ENCODE measurements at regions not wholly inside any gene's neighbourhood (a gene's known extent, or its start where the extent isn't known, plus 50 kb on each side); places are given as distances from the start of the nearest gene placed in this dataset.

GRCh38 chr16:55184052-55184451, 140.0 kb upstream of the IRX6 start:
- no peak for DNase-seq

DNA sequence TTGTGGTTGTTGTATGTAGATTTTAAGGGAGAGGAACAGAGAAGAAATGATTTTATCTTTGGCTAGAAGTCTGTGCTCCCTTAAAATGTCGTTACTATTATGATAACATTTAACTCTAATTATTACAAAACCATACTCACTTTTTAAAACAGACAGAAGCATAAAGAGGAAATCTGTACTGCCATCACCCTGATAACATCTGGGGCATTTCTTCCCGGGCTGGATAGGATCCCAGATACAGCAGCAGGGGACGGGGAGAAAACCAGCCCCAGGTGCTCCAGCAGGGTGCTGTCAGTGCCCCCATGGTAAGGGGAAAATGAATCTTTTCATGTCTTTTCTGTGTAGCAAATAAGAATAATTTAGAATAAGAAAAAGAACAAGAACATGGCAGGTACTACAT, 139.4 kb upstream of the IRX6 start:
- no peak for DNase-seq

GRCh38 chr16:55189224-55189623, 134.8 kb upstream of the IRX6 start:
- DNase-seq, result no peak

DNA sequence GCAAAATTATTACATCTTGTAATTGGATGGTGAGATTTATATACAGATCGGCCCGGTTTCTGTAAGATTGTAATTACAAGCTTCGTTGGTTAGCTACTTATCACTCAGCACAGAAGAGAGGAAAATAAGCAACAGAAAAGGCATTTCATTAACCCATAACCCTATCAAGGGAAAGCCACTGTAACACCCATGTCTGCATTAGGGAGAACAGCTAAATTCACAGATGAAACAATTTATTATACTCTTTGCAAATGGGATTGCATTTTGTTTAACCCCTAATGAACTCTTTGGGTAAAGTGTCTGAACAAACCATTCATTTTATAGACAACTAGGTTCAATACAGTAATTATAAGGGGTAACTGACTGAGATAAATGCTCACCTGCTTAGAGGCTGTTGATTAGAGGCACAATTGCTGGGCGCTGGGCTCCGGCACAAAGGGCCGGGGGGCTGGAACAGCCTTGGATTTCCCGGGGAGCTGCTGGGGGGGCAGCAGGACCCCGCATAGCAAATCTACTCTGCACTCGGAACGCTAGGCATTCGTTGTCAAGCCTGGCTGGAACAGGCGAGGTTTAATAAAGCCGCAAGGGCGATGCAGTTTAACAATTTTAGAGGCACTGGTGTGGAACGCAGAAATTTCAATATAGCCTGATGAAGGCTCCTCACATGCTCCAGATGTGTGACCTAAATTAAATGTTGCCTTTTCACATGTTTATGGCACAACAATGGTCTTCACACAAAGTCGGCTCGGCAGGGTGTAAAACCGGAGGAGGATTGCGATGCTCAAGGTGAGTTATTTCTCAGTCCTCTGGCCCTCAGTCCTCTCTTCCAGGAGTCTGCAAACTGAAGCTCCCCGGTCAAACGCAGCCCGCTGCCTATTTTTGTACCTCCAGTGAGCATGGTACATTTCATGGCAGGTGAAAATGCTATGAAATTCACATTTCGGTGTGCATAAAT, 134.0 kb upstream of the IRX6 start:
- DNase-seq, result peak; percentile 35

DNA sequence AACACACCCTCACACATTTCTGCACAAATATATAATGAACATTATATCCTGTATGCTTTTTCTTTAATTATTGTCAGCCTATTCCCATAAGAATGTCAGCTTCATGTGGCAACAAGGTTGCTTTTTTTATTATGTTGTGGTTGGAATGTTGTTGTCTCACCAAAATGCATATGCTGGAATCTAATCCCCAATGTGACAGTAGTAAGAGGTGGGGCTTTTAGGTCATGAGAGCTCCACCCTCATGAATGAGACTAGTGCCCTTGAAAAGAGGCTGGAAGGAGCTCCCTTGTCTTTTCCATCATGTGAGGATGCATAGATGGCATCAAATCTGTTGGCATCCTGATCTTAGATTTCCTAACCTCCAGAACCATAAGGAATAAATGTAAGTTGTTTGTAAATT, 131.3 kb upstream of the IRX6 start:
- no peak for DNase-seq

DNA sequence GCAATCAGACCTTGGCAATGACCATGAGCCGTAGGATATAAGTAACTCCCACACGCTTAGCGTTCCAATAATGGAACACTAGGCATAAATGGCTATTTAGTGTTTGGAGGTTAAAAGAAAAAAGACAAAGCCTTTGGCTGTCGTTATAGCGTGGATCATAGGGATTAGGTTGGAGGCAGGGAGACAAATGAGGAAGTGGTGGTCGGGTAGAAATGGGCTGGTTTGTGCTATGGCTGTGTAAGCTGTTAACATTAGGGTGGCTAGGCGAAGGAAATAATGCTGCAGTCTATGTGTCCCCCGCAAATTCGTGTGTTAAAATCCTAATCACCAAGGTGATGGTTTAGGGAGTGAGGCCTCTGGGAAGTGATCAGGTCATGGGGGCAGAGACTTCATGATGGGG, 120.4 kb upstream of the IRX6 start:
- DNase-seq, result no peak

DNA sequence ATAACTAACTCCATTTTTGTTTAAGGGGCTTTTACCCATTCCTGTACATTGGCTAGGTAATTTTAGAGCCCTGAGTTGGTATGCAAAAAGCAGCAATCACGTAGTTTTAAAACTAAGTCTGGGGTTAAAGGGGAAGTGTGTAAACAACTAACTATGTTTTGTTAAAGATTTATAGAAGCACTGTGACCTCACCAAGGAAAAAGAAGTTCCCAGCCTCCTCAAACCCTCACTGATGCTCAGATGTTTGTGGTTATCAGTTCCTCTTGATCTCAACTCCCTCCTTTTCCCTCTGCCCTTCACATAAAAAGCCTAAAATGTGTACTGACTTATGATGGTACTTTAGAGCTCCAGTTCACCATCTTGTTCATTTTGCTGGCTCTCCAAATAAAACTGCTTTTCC, 119.9 kb upstream of the IRX6 start:
- DNase-seq, result no peak

GRCh38 chr16:55204923-55205322, 119.1 kb upstream of the IRX6 start:
- DNase-seq, result no peak

DNA sequence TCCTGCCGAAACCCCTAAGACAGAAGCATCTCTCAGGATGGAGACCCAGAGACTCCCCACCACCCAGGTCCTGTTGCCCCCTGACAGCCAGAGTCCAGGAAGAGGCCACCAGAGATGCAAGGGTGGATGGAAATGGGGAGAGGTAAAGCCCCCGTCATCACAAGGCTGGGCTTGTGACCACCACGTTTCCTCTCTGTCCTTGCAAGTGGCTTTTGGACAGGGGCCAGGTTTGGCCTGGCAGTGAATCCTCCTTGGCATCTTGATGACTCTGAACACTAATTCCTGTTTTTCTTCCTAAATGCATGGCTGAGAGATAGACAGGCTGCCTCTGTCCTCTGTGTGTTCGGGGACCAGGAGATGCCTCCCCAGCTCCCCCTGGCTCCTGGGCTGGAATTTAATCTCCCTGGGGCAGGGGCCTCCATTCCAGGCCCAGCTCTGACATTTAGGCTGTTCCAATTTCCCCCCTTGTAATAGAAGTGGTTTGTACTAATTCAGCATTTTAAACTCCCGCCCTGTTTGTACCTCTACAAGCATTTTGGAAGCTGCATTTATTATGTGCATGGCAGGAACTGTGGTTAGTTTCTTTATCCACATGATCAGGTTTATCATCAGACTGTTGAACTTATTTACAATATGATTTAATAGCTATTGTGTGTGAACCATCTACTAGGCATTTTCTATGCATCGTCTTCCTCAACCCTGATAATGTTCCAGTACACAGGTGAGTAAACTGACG, 116.1 kb upstream of the IRX6 start:
- no peak for DNase-seq

DNA sequence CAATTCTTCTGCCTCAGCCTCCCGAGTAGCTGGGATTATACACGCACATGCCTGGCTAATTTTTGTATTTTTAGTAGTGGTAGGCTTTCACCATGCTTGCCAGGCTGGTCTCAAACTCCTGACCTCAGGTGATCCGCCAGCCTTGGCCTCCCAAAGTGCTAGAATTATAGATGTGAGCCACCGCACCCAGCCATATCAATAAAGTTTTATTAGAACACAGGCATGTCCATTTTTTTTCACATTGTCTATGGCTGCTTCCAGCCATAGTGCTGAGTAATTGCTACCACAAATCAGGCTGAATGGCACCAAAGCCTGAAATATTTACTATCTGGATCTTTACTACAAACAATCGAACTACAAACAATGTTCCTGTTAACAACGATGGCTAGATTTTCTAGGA, 114.4 kb upstream of the IRX6 start:
- DNase-seq, result no peak

DNA sequence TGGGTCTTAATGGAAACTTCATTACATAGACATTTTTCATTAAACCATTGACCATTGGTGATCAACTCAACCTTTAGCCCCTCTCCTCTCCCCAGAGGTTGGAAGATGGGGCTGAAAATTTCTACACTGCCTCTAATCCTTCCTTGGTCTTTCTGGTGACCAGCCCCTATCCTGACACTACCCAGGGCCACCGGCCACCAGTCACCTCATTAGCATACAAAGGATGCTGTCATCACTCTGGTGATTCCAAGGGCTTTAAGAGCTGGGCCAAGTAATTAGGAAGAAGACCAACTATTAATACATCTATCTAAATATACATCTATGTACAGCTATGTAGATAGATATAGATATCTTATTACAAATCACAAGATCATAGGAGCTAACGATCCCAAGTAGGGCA, 111.2 kb upstream of the IRX6 start:
- DNase-seq, result no peak

DNA sequence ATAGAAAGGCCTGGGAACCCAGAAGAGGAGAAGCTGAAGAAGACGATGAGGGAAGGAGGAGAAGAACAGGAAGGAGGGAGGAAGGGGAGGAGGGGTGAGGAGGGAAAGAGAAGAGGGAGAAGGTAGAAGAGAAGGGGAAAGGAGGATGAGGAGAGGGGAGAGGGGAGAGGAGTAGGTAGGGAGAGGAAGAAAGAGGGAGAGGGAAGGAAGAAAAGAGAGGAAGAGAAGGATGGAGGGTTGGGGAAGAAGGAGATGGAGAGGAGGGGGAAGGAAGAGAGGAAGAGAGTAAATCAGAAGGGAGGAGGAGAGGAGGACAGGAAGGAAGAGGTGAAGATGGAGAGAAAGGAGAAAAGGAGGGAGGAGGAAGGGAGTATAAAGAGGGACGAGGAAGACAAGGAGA, 109.6 kb upstream of the IRX6 start:
- no peak for DNase-seq

DNA sequence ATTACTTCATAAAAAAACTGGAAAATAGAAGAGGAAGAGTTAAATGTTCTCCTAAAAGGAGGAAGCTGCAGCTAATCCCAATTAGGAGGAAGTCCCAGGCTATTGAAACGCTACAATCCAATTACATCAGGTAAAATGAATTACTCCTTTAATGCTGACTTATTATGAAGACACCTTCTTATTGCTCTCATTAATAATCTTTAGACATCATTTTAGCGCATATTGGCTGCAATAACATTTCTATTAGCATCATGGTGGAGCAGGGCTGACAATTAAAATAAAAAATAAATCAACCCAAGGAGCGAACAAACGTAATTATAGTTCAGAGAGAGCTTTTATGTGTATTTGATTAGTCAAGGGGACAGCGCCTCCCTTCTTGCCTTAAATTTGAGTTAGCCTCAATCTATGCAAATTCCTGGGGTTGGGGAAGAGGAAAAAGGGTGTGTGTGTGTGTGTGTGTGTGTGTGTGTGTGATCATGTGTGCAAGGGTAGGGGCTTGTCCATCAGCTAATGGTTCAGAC, 109.0 kb upstream of the IRX6 start:
- no peak for DNase-seq

- DNase-seq, result no peak
These were observed 106.6 kb upstream of the IRX6 start for GRCh38 chr16:55217392-55217791.

DNA sequence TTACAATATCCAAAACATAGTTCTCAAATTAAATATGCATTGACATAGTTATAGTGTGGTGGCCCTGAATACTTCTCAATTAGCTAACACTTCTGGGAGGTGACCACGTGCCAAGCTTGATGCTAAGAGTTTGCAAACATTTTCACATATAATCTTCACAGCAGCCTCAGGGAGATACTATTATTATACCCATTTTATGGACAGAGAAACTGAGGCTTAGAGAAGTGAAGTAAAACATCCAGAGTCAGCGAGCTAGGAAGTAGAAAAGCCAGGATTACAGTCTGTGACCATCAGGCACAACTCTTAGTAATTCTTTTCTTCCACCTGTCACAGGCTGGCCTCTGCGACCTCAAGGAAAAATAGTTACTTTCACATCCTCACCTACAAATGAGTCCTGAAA, 102.2 kb upstream of the IRX6 start:
- DNase-seq, result no peak

DNA sequence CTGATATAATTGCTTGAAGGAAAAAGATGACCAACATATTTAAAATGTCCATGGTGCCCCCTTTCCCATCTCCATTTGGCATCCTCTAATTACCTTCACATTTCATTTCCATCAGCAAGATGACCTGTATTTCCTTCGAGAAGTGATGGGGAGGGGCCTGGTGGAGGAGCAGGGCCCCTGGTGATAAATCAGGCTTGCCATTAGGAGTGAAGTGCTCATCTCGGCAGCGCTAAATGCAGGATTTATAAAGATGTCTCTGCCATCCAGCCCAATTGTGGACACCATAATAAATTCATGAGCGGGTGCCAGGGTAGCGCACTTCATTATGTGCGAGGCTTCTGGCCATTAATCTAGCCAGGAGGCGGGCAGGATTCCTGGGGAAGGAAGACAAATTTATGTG, 101.5 kb upstream of the IRX6 start:
- DNase-seq, result no peak

DNA sequence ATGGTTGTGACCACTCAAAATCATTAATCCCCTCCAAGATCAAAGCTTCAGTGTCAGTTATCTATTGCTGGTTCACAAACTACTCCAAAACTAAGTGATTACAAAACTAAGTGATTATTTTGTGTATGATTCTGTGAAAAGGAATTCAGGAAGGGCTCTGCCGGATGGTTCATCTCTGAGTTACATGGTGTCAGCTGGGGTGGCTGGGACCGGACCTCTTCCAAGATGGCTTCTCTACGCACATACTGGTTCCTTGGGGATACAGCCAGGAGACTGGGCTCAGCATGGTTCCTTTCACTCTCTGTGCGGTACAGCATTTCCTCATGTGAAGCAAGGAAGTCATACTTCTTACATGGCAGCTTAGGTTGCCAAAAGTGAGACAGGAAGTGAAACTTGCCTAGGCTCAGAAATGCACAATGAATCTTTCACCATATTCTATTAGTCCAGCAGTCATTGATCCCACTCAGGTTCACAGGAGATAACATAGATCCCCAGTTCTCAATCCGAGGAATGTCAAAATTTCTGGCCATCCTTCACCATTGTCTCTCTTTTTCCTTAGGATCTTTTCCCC, 97.9 kb upstream of the IRX6 start:
- no peak for DNase-seq

GRCh38 chr16:55232822-55233221, 91.2 kb upstream of the IRX6 start:
- DNase-seq, result no peak

DNA sequence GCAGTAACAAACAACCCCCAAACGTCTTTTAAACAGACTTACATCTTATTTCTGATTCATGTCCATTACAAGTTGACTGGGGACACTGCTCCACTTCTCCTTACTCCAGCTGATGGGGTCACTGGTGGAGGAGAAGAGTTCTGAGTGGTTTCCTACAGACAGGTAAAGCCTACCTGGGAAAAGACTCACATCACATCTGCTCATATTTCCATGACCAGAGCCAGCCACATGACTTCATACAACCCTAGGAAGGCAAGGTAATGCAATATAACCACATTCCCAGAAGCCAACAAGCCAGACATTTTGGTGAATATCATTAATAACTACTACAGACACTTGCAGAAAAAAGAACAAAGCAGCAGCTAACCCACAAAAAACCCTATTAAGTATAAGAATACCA, 90.5 kb upstream of the IRX6 start:
- DNase-seq, result no peak

DNA sequence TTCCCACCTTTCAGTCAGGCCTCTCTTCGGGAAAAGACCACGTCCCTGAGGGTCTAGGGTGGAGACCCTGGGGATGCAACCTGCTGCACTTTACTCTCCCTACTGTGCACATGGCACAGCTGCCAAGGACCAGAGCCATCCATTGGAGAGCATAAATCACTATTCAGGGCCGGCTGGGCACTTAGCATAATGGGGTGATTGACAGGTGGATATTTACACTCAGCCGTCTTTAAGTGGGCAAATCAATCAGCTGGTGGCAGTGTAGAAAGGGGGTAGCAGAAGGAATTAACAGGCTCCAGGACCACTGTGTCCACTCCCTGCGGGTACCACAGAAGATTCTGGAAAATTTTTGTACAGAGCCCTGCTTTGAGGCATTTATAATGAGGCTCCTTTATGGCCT, 87.3 kb upstream of the IRX6 start:
- no peak for DNase-seq

DNA sequence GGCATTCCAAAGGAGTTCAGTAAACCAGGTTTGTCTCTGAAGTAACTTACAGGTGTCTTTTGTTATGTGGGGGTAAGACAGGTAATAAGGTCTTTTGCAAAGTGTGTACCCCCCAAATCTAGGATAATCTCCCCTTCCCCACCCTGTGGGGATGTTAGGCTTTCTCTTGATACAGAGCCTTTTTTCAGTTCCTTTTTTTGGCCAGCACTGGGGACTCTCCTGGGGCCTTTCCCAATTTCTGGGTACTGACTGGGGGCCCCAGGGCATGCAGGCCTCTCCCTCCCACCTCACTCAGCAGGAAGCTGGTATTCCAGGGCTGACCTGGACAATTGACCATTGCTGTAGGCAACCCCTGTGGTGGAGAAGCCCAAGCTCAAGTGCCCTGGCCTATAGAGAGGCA, 84.3 kb upstream of the IRX6 start:
- DNase-seq, result no peak

DNA sequence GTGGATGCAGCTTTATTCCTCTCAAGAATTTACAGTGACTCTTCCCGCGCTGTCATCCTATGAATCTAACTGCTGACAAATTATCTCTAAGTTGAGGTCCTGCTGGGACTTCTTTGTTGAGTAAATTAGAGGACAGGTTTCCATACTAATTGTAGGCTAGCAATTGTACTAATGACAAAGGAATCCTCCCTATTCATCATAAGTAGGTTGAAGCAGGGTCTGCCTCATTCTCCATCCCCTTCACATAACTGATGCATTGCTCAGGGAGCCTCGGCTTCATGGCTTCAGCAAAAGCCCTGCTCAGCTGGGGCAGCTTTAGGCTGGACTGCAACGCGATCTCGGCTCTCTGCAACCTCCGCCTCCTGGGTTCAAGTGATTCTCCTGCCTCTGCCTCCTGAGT, 83.1 kb upstream of the IRX6 start:
- DNase-seq, result peak; percentile 2

DNA sequence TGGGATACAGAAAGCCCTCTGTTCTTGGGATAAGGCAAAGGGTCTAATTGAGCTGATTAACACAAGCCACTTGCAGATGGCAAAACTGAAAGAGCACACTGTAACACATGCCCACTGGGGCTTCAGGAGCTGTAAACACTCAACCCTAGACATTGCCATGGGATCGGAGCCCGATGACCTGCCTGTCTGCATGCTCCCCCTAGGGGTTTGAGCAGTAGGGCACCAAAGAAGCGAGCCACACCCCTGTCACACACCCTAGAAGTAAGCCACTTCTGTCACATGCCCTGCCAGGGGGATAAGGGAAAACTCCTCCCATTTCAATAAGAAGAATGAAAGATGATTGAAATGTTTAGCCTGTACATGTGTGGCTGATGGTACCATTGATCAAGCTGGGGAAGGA, 81.3 kb upstream of the IRX6 start:
- DNase-seq, result no peak

- DNase-seq, result no peak
These were observed 75.9 kb upstream of the IRX6 start for GRCh38 chr16:55248058-55248457.

All from NCI-H69 (cell line).